ENCODE measurements at regions not wholly inside any gene's neighbourhood (a gene's known extent, or its start where the extent isn't known, plus 50 kb on each side); places are given as distances from the start of the nearest gene placed in this dataset.

DNA sequence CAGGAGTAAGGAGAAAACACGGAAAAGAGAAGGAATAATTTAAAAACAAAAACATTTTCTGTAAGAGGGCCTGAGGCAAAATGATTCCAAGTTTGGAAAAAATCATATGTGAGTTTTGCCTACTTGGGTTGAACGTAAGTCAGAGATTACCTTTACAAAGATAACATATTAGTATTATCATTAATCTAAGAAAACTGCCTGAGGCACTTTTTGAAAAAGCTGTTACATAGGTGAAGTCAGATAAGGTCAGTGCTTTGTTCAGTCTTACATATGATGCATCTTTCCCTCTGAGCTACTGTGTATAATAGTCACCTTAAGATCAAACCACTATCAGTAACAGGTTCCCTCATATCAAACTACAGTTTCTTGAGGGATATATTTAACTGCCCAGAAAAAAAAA lies 287.2 kb downstream of the TMA16 start:
- intact Hi-C loops (cut with DNase I) = no loop called here
- WGBS, 2 donors = 75 to 84% methylated on average over 2 of the region's 2 CpGs
- H3K9me3 ChIP-seq = no peaks in the 10 kb centered on the region
- H3K27ac ChIP-seq = no peak overlapping the region
- no peaks in the 10 kb centered on the region for H3K36me3 ChIP-seq
- TF ChIP-seq POLR2A (IDR thresholded peaks at IDR 0.05) = no peak
- TF ChIP-seq, protein P1, sequence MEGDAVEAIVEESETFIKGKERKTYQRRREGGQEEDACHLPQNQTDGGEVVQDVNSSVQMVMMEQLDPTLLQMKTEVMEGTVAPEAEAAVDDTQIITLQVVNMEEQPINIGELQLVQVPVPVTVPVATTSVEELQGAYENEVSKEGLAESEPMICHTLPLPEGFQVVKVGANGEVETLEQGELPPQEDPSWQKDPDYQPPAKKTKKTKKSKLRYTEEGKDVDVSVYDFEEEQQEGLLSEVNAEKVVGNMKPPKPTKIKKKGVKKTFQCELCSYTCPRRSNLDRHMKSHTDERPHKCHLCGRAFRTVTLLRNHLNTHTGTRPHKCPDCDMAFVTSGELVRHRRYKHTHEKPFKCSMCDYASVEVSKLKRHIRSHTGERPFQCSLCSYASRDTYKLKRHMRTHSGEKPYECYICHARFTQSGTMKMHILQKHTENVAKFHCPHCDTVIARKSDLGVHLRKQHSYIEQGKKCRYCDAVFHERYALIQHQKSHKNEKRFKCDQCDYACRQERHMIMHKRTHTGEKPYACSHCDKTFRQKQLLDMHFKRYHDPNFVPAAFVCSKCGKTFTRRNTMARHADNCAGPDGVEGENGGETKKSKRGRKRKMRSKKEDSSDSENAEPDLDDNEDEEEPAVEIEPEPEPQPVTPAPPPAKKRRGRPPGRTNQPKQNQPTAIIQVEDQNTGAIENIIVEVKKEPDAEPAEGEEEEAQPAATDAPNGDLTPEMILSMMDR (IDR thresholded peaks at IDR 0.05) = no peak
- no peak overlapping the region for H3K4me3 ChIP-seq (replicated peaks in 1 of 3)
- no peaks in the 10 kb centered on the region for H3K4me1 ChIP-seq
- no peaks in the 10 kb centered on the region for H3K27me3 ChIP-seq
- DNase-seq = no peak

DNA sequence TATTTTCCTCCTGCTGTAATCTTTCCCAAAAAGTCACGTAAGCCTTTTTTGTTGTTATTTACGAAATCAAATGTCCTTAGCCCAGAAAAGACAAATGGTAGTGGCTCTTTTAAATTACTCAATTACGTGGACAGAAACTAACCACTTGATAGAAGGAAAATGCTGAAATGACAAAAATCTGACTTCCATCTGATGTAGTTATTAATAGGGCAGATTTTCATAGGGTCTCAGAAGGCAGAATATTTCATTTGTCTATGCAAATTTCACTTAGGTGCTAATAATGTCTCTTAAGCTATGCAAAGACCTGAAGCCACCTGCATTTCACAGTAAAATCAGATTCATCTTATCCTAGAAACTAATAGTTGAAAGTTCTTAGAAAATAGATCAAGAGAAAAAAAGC lies 295.7 kb downstream of the TMA16 start:
- DNase-seq = no peak
- no peaks in the 10 kb centered on the region for H3K4me1 ChIP-seq
- H3K27ac ChIP-seq = no peak overlapping the region
- 90% methylated on average over 3 of the region's 3 CpGs for WGBS, 2 donors
- H3K27me3 ChIP-seq = no peaks in the 10 kb centered on the region
- H3K36me3 ChIP-seq = no peaks in the 10 kb centered on the region
- no peaks in the 10 kb centered on the region for H3K9me3 ChIP-seq
- TF ChIP-seq, protein P1 (IDR thresholded peaks at IDR 0.05) = no peak
- no peak for TF ChIP-seq POLR2A (IDR thresholded peaks at IDR 0.05)
- H3K4me3 ChIP-seq (replicated peaks in 1 of 3) = no peak overlapping the region
- intact Hi-C loops (cut with DNase I) = no loop called here

DNA sequence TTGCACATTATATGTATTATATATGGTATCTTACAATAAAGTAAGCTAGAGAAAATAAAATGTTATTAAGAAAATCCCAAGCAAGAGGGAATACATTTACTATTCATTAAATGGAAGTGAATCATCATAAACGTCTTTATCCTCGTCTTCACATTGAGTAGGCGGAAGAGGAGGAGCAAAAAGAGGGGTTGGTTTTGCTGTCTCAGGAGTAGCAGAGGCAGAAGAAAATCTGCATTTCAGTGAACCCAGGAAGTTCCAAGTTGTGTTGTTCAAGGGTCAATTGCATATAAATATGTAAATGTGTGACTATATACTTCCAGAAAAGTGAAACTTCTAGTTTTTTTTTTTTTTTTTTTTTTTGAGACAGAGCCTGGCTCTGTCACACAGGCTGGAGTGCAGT lies 301.4 kb downstream of the TMA16 start:
- intact Hi-C loops (cut with DNase I) = no loop called here
- Histone ChIP-seq H3K27ac (no peak overlapping the region), H3K36me3 (no peaks in the 10 kb centered on the region), H3K9me3 (no peaks in the 10 kb centered on the region), H3K4me1 (no peaks in the 10 kb centered on the region), H3K4me3 (replicated peaks in 1 of 3) (no peak overlapping the region), H3K27me3 (no peaks in the 10 kb centered on the region)
- no peak for DNase-seq
- WGBS, 2 donors = 84 to 90% methylated on average over 3 of the region's 3 CpGs
- TF ChIP-seq POLR2A (IDR thresholded peaks at IDR 0.05) = no peak
- TF ChIP-seq, protein P1 (IDR thresholded peaks at IDR 0.05) = no peak

DNA sequence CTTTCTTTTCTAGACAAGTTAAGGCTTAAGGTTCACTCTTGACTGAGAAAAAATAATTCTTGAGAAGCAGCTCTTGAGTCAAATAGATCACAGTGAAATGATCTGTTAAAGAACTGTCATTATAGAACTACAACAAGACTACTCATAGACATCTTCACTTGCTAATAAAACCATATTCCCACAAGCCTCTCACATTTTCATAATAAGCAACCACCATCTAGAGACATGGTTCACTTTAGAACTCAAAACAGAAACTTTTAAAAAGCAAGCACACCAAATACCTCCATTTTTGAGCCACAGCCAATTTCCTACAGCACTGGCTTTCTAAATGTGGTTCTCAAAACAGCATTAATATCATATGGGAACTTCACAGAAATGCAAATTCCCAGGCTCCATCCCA lies 309.5 kb downstream of the TMA16 start:
- H3K9me3 ChIP-seq = no peaks in the 10 kb centered on the region
- no peak for DNase-seq
- no peaks in the 10 kb centered on the region for H3K36me3 ChIP-seq
- TF ChIP-seq, protein P1 (IDR thresholded peaks at IDR 0.05) = no peak
- no peak for TF ChIP-seq POLR2A (IDR thresholded peaks at IDR 0.05)
- no peak overlapping the region for H3K4me3 ChIP-seq (replicated peaks in 1 of 3)
- H3K27ac ChIP-seq = no peak overlapping the region
- intact Hi-C loops (cut with DNase I) = no loop called here
- no peaks in the 10 kb centered on the region for H3K4me1 ChIP-seq
- H3K27me3 ChIP-seq = no peaks in the 10 kb centered on the region

DNA sequence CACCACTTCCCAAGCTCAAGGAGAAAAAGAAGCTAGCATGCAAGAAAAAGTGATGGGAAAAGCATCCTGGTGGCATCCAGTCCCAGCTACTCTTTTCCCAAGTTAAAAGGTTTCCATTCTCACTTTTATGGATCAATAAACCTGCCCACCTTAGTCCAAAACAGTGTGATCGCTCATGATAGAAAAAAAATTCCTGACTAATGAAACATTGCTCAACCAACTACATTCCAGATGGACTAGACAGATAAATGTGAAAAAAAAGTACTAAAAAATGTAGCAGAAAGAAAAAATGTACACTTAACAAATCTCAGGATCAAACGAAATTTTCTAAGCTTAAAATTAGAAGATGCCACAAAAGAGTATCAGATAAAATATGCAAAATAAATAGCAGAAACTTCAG lies 312.2 kb downstream of the TMA16 start:
- H3K27me3 ChIP-seq = no peaks in the 10 kb centered on the region
- H3K4me1 ChIP-seq = no peaks in the 10 kb centered on the region
- 70 to 72% methylated on average over 2 of the region's 2 CpGs for WGBS, 2 donors
- H3K36me3 ChIP-seq = no peaks in the 10 kb centered on the region
- TF ChIP-seq POLR2A (IDR thresholded peaks at IDR 0.05) = no peak
- TF ChIP-seq, protein P1 (IDR thresholded peaks at IDR 0.05) = no peak
- no peak overlapping the region for H3K27ac ChIP-seq
- intact Hi-C loops (cut with DNase I) = no loop called here
- no peak for DNase-seq
- H3K9me3 ChIP-seq = no peaks in the 10 kb centered on the region
- no peak overlapping the region for H3K4me3 ChIP-seq (replicated peaks in 1 of 3)
